ENCODE measurements at regions not wholly inside any gene's neighbourhood (a gene's known extent, or its start where the extent isn't known, plus 50 kb on each side); places are given as distances from the start of the nearest gene placed in this dataset.
A peak's percentile ranks its signal among the peaks of the same experiment; 100 is the strongest.
"Not testable (repeated sequence)": the region's sequence is repeated elsewhere in the genome, so short reads cannot be mapped to it uniquely, and the experiment has no call there.

DNA sequence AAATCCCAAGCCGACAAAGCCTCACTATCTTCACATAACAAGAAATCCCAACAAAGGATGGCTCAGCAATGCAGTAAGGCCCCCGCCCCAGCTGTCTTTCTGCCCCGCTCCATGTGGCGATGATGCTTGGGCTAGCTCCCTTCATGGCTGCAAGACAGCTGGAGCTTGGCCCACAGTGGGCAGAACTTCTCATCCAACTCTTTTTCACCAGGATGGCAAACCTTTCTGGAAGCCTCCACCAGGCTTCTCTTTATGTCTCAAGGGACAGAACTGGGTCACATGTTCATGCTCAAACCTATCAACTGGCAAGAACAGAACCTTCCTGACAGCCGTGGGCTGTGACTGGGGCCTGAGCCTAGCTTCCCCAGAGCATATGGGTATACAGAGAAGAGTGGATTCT, 260.5 kb upstream of the MKLN1 start:
- DNase-seq, result no peak
- ATAC-seq (ENCODE audit: poor library complexity), result peak; percentile 2
- intact Hi-C loops (cut with DNase I), result no loop called here

DNA sequence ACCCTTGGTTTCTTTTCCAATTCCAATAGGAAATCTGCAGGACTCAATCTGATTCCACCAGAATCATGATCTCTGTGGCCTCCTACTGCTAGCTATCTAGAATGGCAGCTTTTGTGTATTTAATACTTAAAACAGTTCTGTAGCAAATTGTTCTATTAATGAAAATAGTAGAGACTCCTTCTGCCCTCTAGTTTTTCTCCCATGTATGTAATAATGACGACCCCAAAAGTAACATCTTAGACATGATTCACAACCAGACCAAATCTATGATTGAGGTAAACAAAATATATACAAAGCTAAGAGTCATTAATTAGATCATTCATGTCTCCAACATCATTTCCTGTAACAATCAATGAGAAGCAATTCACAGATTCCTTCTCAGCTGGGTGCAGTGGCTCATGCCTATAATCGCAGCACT, 259.1 kb upstream of the MKLN1 start:
- no peak for ATAC-seq (ENCODE audit: poor library complexity)
- no peak for DNase-seq
- intact Hi-C loops (cut with DNase I), result no loop called here

- ATAC-seq (ENCODE audit: poor library complexity), result peak; percentile 30
- intact Hi-C loops (cut with DNase I), result loop anchor here (5.0 to 10.0 kb wide), 2 partner anchors 35 to 353 kb away; no protein-coding TSS in a partner anchor
Observed at GRCh38 chr7:131071786-131072504, 255.7 kb upstream of the MKLN1 start.

GRCh38 chr7:131072505-131073091, 255.1 kb upstream of the MKLN1 start:
- peak; percentile 19 for ATAC-seq (ENCODE audit: poor library complexity)
- DNase-seq, result no peak
- intact Hi-C loops (cut with DNase I), result loop anchor here (5.0 to 10.0 kb wide), 2 partner anchors 35 to 352 kb away; no protein-coding TSS in a partner anchor

More at GRCh38 chr7:131071786-131072504, 255.7 kb upstream of the MKLN1 start:
- peak; percentile 63 for DNase-seq

GRCh38 chr7:131074043-131074442, 253.6 kb upstream of the MKLN1 start:
- intact Hi-C loops (cut with DNase I), result loop anchor here (5.0 to 10.0 kb wide), 2 partner anchors 33 to 351 kb away; no protein-coding TSS in a partner anchor
- no peak for ATAC-seq (ENCODE audit: poor library complexity)
- DNase-seq, result no peak

DNA sequence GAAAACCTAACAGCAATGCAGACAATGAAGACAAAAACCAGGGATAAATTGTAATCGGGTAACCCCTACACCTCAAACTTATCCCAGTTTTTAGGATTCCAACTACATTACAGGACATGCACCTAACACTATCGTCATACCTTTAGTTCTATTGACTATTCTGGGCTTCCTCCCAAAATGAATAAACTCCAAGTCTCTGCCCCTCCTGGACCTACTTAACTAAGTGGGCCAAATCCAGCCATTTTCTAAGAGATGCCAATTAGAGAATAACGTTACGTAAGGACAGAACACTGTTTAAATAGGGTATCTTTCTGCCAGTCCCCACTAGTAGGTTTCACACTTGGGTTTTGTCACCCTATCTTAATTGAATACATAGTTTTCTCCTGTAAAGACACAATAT, 253.1 kb upstream of the MKLN1 start:
- DNase-seq (no peak), ATAC-seq (ENCODE audit: poor library complexity) (no peak)
- intact Hi-C loops (cut with DNase I), result loop anchor here (5.0 to 10.0 kb wide), 2 partner anchors 33 to 350 kb away; no protein-coding TSS in a partner anchor

DNA sequence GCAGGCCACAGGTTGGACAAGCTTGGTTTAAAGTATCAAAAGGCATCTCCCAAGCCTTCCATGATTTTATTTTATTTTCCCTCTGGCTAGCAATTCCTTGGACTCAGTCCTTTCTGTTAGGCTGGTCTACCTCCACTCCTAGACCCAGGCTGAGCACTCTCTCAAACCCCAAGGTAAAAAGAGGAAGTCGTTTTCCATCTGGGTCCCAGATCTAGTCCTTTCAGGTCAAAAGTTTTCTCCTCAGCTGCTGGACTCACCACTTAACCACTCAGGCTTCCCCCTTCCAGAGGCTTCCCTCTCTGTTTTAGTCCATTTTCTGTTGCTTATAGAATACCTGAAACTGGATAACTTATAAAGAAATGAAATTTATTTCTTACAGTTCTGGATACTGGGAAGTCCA, 252.3 kb upstream of the MKLN1 start:
- DNase-seq (no peak), ATAC-seq (ENCODE audit: poor library complexity) (no peak)
- intact Hi-C loops (cut with DNase I), result loop anchor here (10.0 kb wide), 1 partner anchor 349 kb away; no protein-coding TSS in a partner anchor

- ATAC-seq (ENCODE audit: poor library complexity), result no peak
- no peak for DNase-seq
- intact Hi-C loops (cut with DNase I), result loop anchor here (10.0 kb wide), 1 partner anchor 349 kb away; no protein-coding TSS in a partner anchor
Observed at GRCh38 chr7:131076032-131076431, 251.6 kb upstream of the MKLN1 start.

DNA sequence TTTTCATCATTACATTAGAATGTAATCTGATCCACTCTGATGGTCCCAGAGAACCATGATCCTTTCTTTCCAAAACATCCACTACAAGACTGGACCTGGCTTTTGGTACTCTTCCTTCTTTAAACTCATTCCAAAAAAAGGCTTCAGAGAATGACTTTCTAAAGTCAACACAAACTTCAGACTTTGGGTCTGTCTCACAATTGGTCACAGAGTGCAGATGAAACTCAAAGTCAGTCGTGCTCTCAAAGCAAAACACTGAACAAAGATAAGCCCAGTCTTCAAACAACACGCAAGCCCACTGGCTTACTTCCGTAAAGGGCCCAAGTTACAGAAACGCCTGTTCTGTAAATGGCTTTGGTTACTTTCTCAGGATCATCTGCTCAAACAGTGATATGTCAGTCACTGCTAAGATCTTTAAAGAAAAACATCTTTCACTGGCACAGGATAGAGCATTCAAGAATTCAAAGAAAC, 250.9 kb upstream of the MKLN1 start:
- intact Hi-C loops (cut with DNase I), result loop anchor here (10.0 kb wide), 1 partner anchor 348 kb away; no protein-coding TSS in a partner anchor
- ATAC-seq (ENCODE audit: poor library complexity) (no peak), DNase-seq (no peak)

GRCh38 chr7:131077735-131078134, 249.9 kb upstream of the MKLN1 start:
- ATAC-seq (ENCODE audit: poor library complexity), result no peak
- DNase-seq, result no peak
- intact Hi-C loops (cut with DNase I), result loop anchor here (10.0 kb wide), 1 partner anchor 347 kb away; no protein-coding TSS in a partner anchor

- DNase-seq (no peak), ATAC-seq (ENCODE audit: poor library complexity) (no peak)
- intact Hi-C loops (cut with DNase I), result no loop called here
Observed at GRCh38 chr7:131080754-131081153, 246.9 kb upstream of the MKLN1 start.

DNA sequence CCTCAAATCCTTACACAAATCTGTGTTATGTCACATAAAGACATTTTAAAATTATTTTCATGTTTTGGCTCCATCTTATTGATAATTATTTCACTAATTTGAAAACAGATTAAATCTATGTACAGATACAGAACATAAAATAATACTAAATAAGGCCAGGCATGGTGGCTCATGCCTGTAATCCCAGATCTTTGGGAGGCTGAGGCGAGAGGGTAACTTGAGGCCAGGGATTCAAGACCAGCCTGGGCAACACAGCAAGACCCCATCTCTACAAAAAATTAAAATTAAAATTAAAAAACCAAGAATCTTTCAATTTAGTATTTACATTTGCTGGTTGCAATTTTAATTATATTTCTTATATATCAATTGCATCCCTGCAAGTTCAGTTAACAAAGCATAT, 246.4 kb upstream of the MKLN1 start:
- ATAC-seq (ENCODE audit: poor library complexity), result no peak
- intact Hi-C loops (cut with DNase I), result no loop called here
- DNase-seq, result no peak

- intact Hi-C loops (cut with DNase I), result no loop called here
- ATAC-seq (ENCODE audit: poor library complexity) (no peak), DNase-seq (no peak)
Observed at GRCh38 chr7:131083781-131084180, 243.9 kb upstream of the MKLN1 start.

GRCh38 chr7:131084336-131084735, 243.3 kb upstream of the MKLN1 start:
- ATAC-seq (ENCODE audit: poor library complexity); intact Hi-C loops (cut with DNase I); DNase-seq: not testable (repeated sequence)

- peak; percentile 33 for ATAC-seq (ENCODE audit: poor library complexity)
- no peak for DNase-seq
- intact Hi-C loops (cut with DNase I), result no loop called here
Observed at GRCh38 chr7:131087756-131088658, 239.7 kb upstream of the MKLN1 start.

GRCh38 chr7:131090188-131090587, 237.5 kb upstream of the MKLN1 start:
- intact Hi-C loops (cut with DNase I), result no loop called here

DNA sequence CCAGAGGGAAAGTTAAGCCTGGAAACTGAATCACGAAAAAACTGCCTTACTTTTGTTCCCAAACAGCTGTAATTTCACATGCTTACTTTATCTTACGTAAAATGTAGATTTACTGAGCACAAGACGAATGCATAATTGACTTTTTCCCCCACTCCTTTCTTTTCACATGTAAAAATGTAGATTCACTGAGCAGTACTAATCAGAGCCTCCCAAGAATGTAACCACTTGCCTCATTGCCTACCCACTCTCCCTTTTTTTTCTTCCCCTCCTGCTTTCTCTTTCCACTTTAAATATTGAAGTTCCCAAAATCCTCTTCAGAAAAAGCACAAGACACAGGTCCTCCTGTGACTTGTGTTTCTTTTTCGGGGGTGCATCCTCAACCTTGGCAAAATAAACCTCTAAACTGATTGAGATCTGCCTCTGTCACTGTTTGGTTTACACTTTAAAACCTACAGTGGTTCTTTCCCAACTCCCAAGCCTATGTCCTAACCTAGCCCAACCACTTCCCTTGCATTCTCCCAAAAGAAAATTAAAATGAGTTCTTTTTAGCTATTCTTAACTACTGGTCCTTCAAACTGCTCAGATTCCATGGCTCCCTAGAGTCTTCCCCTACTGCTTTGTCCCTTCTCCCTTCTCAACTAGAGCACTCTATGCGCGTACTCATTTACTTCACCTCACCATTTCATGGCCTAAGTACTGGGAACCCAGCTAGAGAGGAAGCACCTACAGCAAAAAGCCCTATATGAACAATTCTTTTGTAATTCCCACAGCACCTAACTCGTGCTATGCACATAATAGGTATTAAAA, 236.6 kb upstream of the MKLN1 start:
- no peak for DNase-seq
- ATAC-seq (ENCODE audit: poor library complexity), result no peak
- intact Hi-C loops (cut with DNase I), result no loop called here

More at GRCh38 chr7:131090188-131090587, 237.5 kb upstream of the MKLN1 start:
- ATAC-seq (ENCODE audit: poor library complexity) (no peak), DNase-seq (no peak)

GRCh38 chr7:131094685-131095084, 233.0 kb upstream of the MKLN1 start:
- intact Hi-C loops (cut with DNase I), result no loop called here
- peak; percentile 16 for ATAC-seq (ENCODE audit: poor library complexity)
- DNase-seq, result no peak
